ENCODE measurements at regions not wholly inside any gene's neighbourhood (a gene's known extent, or its start where the extent isn't known, plus 50 kb on each side); places are given as distances from the start of the nearest gene placed in this dataset.

GRCh38 chrX:39356119-39356807 lies 555.0 kb downstream of the MID1IP1 start:
- 74 to 80% methylated on average over 5 of the region's 5 CpGs for WGBS, 2 donors
- Histone ChIP-seq H3K4me3 (no peak overlapping the region), H3K27ac (no peak overlapping the region), H3K27me3 (peaks cover 0 to 6% (median 2%) of the 10 kb centered on the region in 4 donors), H3K9me3 (no peaks in the 10 kb centered on the region), H3K4me1 (no peaks in the 10 kb centered on the region), H3K36me3 (no peaks in the 10 kb centered on the region)
- intact Hi-C loops (cut with DNase I): no loop called here
- FAIRE-seq: no peak
- no peak for ATAC-seq
- no peak for DNase-seq
- TF ChIP-seq CTCF (IDR thresholded peaks at IDR 0.05): no peak

- no peak overlapping the region for H3K27ac ChIP-seq
- H3K36me3 ChIP-seq: no peaks in the 10 kb centered on the region
- intact Hi-C loops (cut with DNase I): no loop called here
- ATAC-seq: no peak
- H3K4me3 ChIP-seq: no peak overlapping the region
- no peak for DNase-seq
- no peaks in the 10 kb centered on the region for H3K9me3 ChIP-seq
- FAIRE-seq: no peak
- TF ChIP-seq CTCF (IDR thresholded peaks at IDR 0.05): no peak
- whole genome bisulfite sequencing, 2 donors: 60 to 71% methylated on average over 1 of the region's 1 CpG
- peaks cover 0 to 5% (median 0%) of the 10 kb centered on the region in 4 donors for H3K27me3 ChIP-seq
- no peaks in the 10 kb centered on the region for H3K4me1 ChIP-seq
These were observed 558.8 kb downstream of the MID1IP1 start for GRCh38 chrX:39360101-39360500.

- FAIRE-seq (no peak), ATAC-seq (no peak), DNase-seq (no peak)
- Histone ChIP-seq H3K4me1 (no peaks in the 10 kb centered on the region), H3K9me3 (no peaks in the 10 kb centered on the region), H3K27me3 (peaks cover 0 to 5% (median 0%) of the 10 kb centered on the region in 4 donors), H3K36me3 (no peaks in the 10 kb centered on the region), H3K4me3 (no peak overlapping the region), H3K27ac (no peak overlapping the region)
- no peak for TF ChIP-seq CTCF (IDR thresholded peaks at IDR 0.05)
- intact Hi-C loops (cut with DNase I): no loop called here
These were observed 560.5 kb downstream of the MID1IP1 start for GRCh38 chrX:39361736-39362135.

GRCh38 chrX:39367416-39367815 lies 566.2 kb downstream of the MID1IP1 start:
- intact Hi-C loops (cut with DNase I): no loop called here
- 42 to 43% methylated on average over 5 of the region's 5 CpGs for WGBS, 2 donors
- DNase-seq: no peak
- no peaks in the 10 kb centered on the region for H3K9me3 ChIP-seq
- no peak overlapping the region for H3K4me3 ChIP-seq
- no peak for FAIRE-seq
- peaks cover 0 to 13% (median 0%) of the 10 kb centered on the region in 4 donors for H3K27me3 ChIP-seq
- H3K4me1 ChIP-seq: no peaks in the 10 kb centered on the region
- H3K27ac ChIP-seq: no peak overlapping the region
- no peaks in the 10 kb centered on the region for H3K36me3 ChIP-seq
- no peak for ATAC-seq
- TF ChIP-seq CTCF (IDR thresholded peaks at IDR 0.05): no peak

GRCh38 chrX:39372115-39372514 lies 570.9 kb downstream of the MID1IP1 start:
- intact Hi-C loops (cut with DNase I): no loop called here
- FAIRE-seq (no peak), DNase-seq (no peak), ATAC-seq (no peak)
- no peak overlapping the region for H3K4me3 ChIP-seq
- H3K36me3 ChIP-seq: no peaks in the 10 kb centered on the region
- peaks cover 0 to 13% (median 0%) of the 10 kb centered on the region in 4 donors for H3K27me3 ChIP-seq
- TF ChIP-seq CTCF (IDR thresholded peaks at IDR 0.05): no peak
- H3K27ac ChIP-seq: no peak overlapping the region
- no peaks in the 10 kb centered on the region for H3K4me1 ChIP-seq
- H3K9me3 ChIP-seq: no peaks in the 10 kb centered on the region
- 66% methylated on average over 3 of the region's 3 CpGs for WGBS, 2 donors
